ENCODE measurements at regions not wholly inside any gene's neighbourhood (a gene's known extent, or its start where the extent isn't known, plus 50 kb on each side); places are given as distances from the start of the nearest gene placed in this dataset.
A peak's percentile ranks its signal among the peaks of the same experiment; 100 is the strongest.

- TF ChIP-seq, protein P1, sequence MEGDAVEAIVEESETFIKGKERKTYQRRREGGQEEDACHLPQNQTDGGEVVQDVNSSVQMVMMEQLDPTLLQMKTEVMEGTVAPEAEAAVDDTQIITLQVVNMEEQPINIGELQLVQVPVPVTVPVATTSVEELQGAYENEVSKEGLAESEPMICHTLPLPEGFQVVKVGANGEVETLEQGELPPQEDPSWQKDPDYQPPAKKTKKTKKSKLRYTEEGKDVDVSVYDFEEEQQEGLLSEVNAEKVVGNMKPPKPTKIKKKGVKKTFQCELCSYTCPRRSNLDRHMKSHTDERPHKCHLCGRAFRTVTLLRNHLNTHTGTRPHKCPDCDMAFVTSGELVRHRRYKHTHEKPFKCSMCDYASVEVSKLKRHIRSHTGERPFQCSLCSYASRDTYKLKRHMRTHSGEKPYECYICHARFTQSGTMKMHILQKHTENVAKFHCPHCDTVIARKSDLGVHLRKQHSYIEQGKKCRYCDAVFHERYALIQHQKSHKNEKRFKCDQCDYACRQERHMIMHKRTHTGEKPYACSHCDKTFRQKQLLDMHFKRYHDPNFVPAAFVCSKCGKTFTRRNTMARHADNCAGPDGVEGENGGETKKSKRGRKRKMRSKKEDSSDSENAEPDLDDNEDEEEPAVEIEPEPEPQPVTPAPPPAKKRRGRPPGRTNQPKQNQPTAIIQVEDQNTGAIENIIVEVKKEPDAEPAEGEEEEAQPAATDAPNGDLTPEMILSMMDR (IDR thresholded peaks at IDR 0.05) = no peak
- DNase-seq (peak in 13 of 14 experiments; percentile 23 to 81 (median 51)), ATAC-seq (ENCODE audit: poor library complexity) (peak; percentile 9)
- Histone ChIP-seq H3K27ac (ENCODE audit: low read depth in 1 of 2, low read length in 2 of 2) (peak overlapping the region; percentile 94 to 98), H3K4me1 (ENCODE audit: insufficient read depth, low read length) (peaks cover 56% of the 10 kb centered on the region), H3K27me3 (ENCODE audit: control insufficient read depth in 1 of 2, insufficient read depth in 2 of 2, low read length in 2 of 2) (no peaks in the 10 kb centered on the region), H3K36me3 (ENCODE audit: insufficient read depth, low read length) (no peaks in the 10 kb centered on the region), H3K9me3 (ENCODE audit: control insufficient read depth in 1 of 2, insufficient read depth in 1 of 2, low read length in 2 of 2) (no peaks in the 10 kb centered on the region), H3K4me3 (ENCODE audit: low read length) (peak overlapping the region; percentile 33)
- CTCF ChIA-PET = interaction anchor here (0.6 to 2.2 kb wide), 9 partner anchors 8 to 379 kb away, joined by 3 to 17 read pairs (median 3); no protein-coding TSS in a partner anchor
- Mint-ChIP-seq H3K27ac (peak overlapping the region; percentile 93), H3K9me3 (no peaks in the 10 kb centered on the region), H3K4me1 (ENCODE audit: low read depth) (peaks cover 93% of the 10 kb centered on the region), H3K27me3 (no peaks in the 10 kb centered on the region), H3K36me3 (ENCODE audit: low read depth) (no peaks in the 10 kb centered on the region), H3K4me3 (peak overlapping the region; percentile 76)
- intact Hi-C loops (cut with DNase I, micrococcal nuclease) = loop anchor here (2.0 to 10.0 kb wide), 2 partner anchors 48 to 202 kb away; no protein-coding TSS in a partner anchor
- POLR2A ChIA-PET = interaction anchor here (0.8 to 7.3 kb wide), 22 partner anchors 8 to 360 kb away, joined by 3 to 238 read pairs (median 6); partner anchors contain the start of gene IRF2BP2
These were observed 113.1 kb upstream of the IRF2BP2 start for GRCh38 chr1:234722904-234723720.

- TF ChIP-seq, protein P1 (IDR thresholded peaks at IDR 0.05) = no peak
- CTCF ChIA-PET = interaction anchor here (0.6 to 1.9 kb wide), 4 partner anchors 9 to 294 kb away, joined by 3 to 6 read pairs (median 4); no protein-coding TSS in a partner anchor
- H3K27ac ChIP-seq (ENCODE audit: low read depth in 1 of 2, low read length in 2 of 2) = no peak overlapping the region
These were observed 112.3 kb upstream of the IRF2BP2 start for GRCh38 chr1:234722270-234722704.

DNA sequence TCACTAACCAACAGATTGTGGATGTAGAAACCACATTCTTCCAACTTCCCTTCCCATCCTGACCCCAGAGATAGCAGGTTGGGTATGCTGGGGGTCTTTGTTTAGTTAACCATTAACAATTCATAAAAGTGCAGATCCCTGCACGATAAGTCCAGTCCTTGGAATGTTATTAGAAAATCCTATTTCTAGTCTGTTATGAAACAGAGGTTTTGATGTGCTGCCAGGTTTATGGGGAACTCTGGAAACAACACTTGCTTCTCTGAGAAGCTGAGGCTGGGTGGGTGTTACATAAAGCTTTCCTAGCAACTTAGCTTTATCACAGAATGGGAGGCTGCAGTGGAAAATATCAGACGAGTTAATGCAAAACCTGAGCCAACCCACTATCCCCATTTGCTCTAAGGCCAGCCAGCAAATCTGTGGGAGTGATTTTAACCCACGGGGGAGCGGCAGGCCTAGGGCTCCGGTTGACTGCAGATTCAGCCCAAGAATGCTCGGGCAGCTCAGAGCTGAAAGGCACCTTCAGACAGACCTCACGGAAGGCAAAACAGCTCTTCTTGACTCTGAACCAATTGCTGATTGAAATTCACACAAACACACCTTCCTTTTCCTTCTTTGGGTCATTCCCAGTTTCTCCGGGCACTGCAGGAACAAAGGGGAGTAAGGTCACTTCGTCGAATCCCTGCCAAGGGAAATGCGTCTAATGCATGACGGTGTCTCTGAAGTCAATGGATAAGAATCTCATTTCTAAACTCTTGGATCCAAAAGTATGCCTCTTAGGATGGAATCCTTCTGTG lies 111.7 kb upstream of the IRF2BP2 start:
- no peaks in the 10 kb centered on the region for H3K36me3 Mint-ChIP-seq (ENCODE audit: low read depth)
- POLR2A ChIA-PET = interaction anchor here (1.2 to 7.3 kb wide), 2 partner anchors 9 to 111 kb away, joined by 5 to 238 read pairs; partner anchors contain the start of gene IRF2BP2
- DNase-seq (no peak), ATAC-seq (ENCODE audit: poor library complexity) (no peak)
- Histone ChIP-seq H3K27me3 (ENCODE audit: control insufficient read depth in 1 of 2, insufficient read depth in 2 of 2, low read length in 2 of 2) (no peaks in the 10 kb centered on the region), H3K4me3 (ENCODE audit: low read length) (no peak overlapping the region), H3K9me3 (ENCODE audit: control insufficient read depth in 1 of 2, insufficient read depth in 1 of 2, low read length in 2 of 2) (no peaks in the 10 kb centered on the region), H3K36me3 (ENCODE audit: insufficient read depth, low read length) (no peaks in the 10 kb centered on the region), H3K27ac (ENCODE audit: low read depth in 1 of 2, low read length in 2 of 2) (no peak overlapping the region), H3K4me1 (ENCODE audit: insufficient read depth, low read length) (peaks cover 45% of the 10 kb centered on the region)
- CTCF ChIA-PET = interaction anchor here (0.9 to 1.9 kb wide), 3 partner anchors 9 to 295 kb away, joined by 3 to 6 read pairs (median 4); no protein-coding TSS in a partner anchor
- no peaks in the 10 kb centered on the region for H3K9me3 Mint-ChIP-seq
- H3K4me3 Mint-ChIP-seq = no peak overlapping the region
- TF ChIP-seq, protein P1 (IDR thresholded peaks at IDR 0.05) = no peak
- H3K27ac Mint-ChIP-seq = peak overlapping the region; percentile 93
- H3K4me1 Mint-ChIP-seq (ENCODE audit: low read depth) = peaks cover 80% of the 10 kb centered on the region
- H3K27me3 Mint-ChIP-seq = no peaks in the 10 kb centered on the region
- intact Hi-C loops (cut with DNase I, micrococcal nuclease) = loop anchor here (2.0 to 10.0 kb wide), 2 partner anchors 49 to 203 kb away; no protein-coding TSS in a partner anchor

More at GRCh38 chr1:234722270-234722704, 112.3 kb upstream of the IRF2BP2 start:
- H3K27me3 Mint-ChIP-seq = no peaks in the 10 kb centered on the region
- no peaks in the 10 kb centered on the region for H3K36me3 Mint-ChIP-seq (ENCODE audit: low read depth)
- ATAC-seq (ENCODE audit: poor library complexity) = no peak
- no peak overlapping the region for H3K4me3 ChIP-seq (ENCODE audit: low read length)
- H3K4me1 ChIP-seq (ENCODE audit: insufficient read depth, low read length) = peaks cover 51% of the 10 kb centered on the region
- H3K36me3 ChIP-seq (ENCODE audit: insufficient read depth, low read length) = no peaks in the 10 kb centered on the region
- no peaks in the 10 kb centered on the region for H3K27me3 ChIP-seq (ENCODE audit: control insufficient read depth in 1 of 2, insufficient read depth in 2 of 2, low read length in 2 of 2)
- H3K4me1 Mint-ChIP-seq (ENCODE audit: low read depth) = peaks cover 86% of the 10 kb centered on the region
- POLR2A ChIA-PET = interaction anchor here (1.2 to 7.3 kb wide), 2 partner anchors 9 to 111 kb away, joined by 5 to 238 read pairs; partner anchors contain the start of gene IRF2BP2
- no peak for DNase-seq
- peak overlapping the region; percentile 93 for H3K27ac Mint-ChIP-seq
- no peak overlapping the region for H3K4me3 Mint-ChIP-seq
- intact Hi-C loops (cut with DNase I, micrococcal nuclease) = loop anchor here (2.0 to 10.0 kb wide), 2 partner anchors 49 to 203 kb away; no protein-coding TSS in a partner anchor
- no peaks in the 10 kb centered on the region for H3K9me3 Mint-ChIP-seq
- no peaks in the 10 kb centered on the region for H3K9me3 ChIP-seq (ENCODE audit: control insufficient read depth in 1 of 2, insufficient read depth in 1 of 2, low read length in 2 of 2)
